ENCODE measurements at regions not wholly inside any gene's neighbourhood (a gene's known extent, or its start where the extent isn't known, plus 50 kb on each side); places are given as distances from the start of the nearest gene placed in this dataset.

DNA sequence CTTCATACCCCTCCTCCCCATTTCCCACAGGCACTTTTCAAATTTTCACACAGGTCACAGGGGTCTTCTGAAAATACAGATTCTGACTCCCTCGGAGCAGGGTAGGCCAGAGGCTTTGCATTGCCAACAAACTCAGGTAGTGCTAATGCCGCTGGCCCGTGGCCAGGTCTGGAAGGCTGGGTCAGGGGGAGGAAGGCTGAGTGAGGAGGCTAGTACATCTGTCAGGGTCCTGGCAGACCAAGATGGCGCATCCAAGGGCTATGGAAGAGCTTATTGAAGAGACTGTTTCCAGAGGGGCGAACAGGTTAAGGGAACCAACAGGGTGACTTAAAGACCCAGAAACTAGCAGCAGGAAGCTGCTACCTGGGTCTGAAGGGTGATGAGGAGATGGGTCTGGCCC lies 336.7 kb upstream of the ID2 start:
- DNase-seq = no peak
- TF ChIP-seq, protein P1, sequence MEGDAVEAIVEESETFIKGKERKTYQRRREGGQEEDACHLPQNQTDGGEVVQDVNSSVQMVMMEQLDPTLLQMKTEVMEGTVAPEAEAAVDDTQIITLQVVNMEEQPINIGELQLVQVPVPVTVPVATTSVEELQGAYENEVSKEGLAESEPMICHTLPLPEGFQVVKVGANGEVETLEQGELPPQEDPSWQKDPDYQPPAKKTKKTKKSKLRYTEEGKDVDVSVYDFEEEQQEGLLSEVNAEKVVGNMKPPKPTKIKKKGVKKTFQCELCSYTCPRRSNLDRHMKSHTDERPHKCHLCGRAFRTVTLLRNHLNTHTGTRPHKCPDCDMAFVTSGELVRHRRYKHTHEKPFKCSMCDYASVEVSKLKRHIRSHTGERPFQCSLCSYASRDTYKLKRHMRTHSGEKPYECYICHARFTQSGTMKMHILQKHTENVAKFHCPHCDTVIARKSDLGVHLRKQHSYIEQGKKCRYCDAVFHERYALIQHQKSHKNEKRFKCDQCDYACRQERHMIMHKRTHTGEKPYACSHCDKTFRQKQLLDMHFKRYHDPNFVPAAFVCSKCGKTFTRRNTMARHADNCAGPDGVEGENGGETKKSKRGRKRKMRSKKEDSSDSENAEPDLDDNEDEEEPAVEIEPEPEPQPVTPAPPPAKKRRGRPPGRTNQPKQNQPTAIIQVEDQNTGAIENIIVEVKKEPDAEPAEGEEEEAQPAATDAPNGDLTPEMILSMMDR (conservative IDR thresholded peaks at IDR 0.05) = no peak

More for the DNA sequence above, 336.7 kb upstream of the ID2 start:
- H4K5ac ChIP-seq (ENCODE audit: insufficient read length, low read depth, low read length) = no peak overlapping the region
- H3K9me3 ChIP-seq (ENCODE audit: control insufficient read depth, low read depth, low read length) = no peaks in the 10 kb centered on the region
- peaks cover 0 to 4% (median 0%) of the 10 kb centered on the region in 3 experiments; a peak in 1 of 7 replicates for H3K36me3 Mint-ChIP-seq (ENCODE audit: insufficient read depth in 1 of 3, low read depth in 3 of 3)
- no peak overlapping the region for H3K27ac ChIP-seq (ENCODE audit: insufficient read length, low read depth, low read length)
- H4K20me1 ChIP-seq (ENCODE audit: control insufficient read depth, insufficient read depth, insufficient read length) = no peaks in the 10 kb centered on the region
- no peak overlapping the region for H2AK5ac ChIP-seq (ENCODE audit: insufficient read length, low read length)
- no peak overlapping the region for H4K8ac ChIP-seq (replicated peaks; ENCODE audit: insufficient read length, low read depth, low read length)
- H2BK12ac ChIP-seq (ENCODE audit: insufficient read length, low read depth, low read length) = no peak overlapping the region
- H2BK5ac ChIP-seq (ENCODE audit: insufficient read length, low read length) = no peak overlapping the region
- no peak overlapping the region for H3K18ac ChIP-seq (ENCODE audit: insufficient read length, low read depth, low read length)
- no peak overlapping the region for H2BK20ac ChIP-seq (ENCODE audit: low read depth, low read length, poor library complexity, severe bottlenecking)
- no peak overlapping the region for H3K4ac ChIP-seq (ENCODE audit: low read depth, low read length)
- H3K4me2 ChIP-seq (ENCODE audit: insufficient read depth, insufficient read length, low read length) = no peak overlapping the region
- no peak overlapping the region for H2BK15ac ChIP-seq (ENCODE audit: low read depth, low read length)
- no peaks in the 10 kb centered on the region for H3K79me1 ChIP-seq (ENCODE audit: insufficient read depth, low read depth, low read length, poor library complexity, severe bottlenecking)
- WGBS (ENCODE audit: extremely low coverage, insufficient read length, low lambda C conversion rate) = no CpG with 5 or more reads among the region's 5 CpGs
- no peaks in the 10 kb centered on the region for H3K4me1 ChIP-seq (ENCODE audit: insufficient read depth, low read length)
- no peak overlapping the region for H3K27ac Mint-ChIP-seq
- H3K4me1 Mint-ChIP-seq = no peaks in the 10 kb centered on the region; a peak in 1 of 4 replicates
- H3K14ac ChIP-seq (ENCODE audit: insufficient read depth, low read length) = no peak overlapping the region
- no peaks in the 10 kb centered on the region for H3K27me3 ChIP-seq (ENCODE audit: insufficient read depth, low read length)
- H3K56ac ChIP-seq (ENCODE audit: insufficient read length, low read depth, low read length) = no peak overlapping the region
- no peak overlapping the region for H2BK120ac ChIP-seq (ENCODE audit: low read depth, low read length, poor library complexity, severe bottlenecking)
- H3T11ph ChIP-seq (ENCODE audit: low read length) = no peak overlapping the region
- H3K9ac ChIP-seq (ENCODE audit: extremely low read depth, insufficient read length, low read length) = no peak overlapping the region
- no peak overlapping the region for H3K23ac ChIP-seq (ENCODE audit: insufficient read length, low read depth, low read length)
- no peaks in the 10 kb centered on the region for H3K23me2 ChIP-seq (ENCODE audit: insufficient read length, low read depth, low read length, poor library complexity, severe bottlenecking)
- H4K91ac ChIP-seq (ENCODE audit: insufficient read length, low read depth, low read length) = no peak overlapping the region
- no peak overlapping the region for H3K4me3 Mint-ChIP-seq
- H3K79me2 ChIP-seq (ENCODE audit: insufficient read depth, low read length) = no peaks in the 10 kb centered on the region
- H3K9me3 Mint-ChIP-seq = no peaks in the 10 kb centered on the region; a peak in 1 of 5 replicates
- H2AFZ ChIP-seq (ENCODE audit: low read length) = no peak overlapping the region
- H3K27me3 Mint-ChIP-seq (ENCODE audit: low read depth) = no peaks in the 10 kb centered on the region

Measured in H9 (cell line).